ENCODE measurements at regions not wholly inside any gene's neighbourhood (a gene's known extent, or its start where the extent isn't known, plus 50 kb on each side); places are given as distances from the start of the nearest gene placed in this dataset.

DNA sequence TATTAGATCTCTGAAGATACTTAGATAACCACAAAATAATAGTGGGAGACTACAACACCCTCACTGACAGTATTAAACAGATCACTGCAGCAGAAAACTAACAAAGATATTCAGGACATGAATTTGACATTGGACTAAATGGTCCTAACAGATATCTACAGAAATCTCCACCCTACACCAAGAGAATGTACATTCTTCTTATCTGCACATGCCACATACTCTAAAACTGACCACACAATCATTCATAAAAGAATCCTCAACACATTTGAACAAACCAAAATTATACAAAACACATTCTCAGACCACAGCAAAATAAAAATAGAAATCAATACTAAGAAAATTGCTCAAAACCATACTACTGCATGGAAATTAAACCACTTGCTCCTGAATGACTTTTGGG is 116.3 kb downstream of the DTWD1 start:
- TF ChIP-seq, protein P1, sequence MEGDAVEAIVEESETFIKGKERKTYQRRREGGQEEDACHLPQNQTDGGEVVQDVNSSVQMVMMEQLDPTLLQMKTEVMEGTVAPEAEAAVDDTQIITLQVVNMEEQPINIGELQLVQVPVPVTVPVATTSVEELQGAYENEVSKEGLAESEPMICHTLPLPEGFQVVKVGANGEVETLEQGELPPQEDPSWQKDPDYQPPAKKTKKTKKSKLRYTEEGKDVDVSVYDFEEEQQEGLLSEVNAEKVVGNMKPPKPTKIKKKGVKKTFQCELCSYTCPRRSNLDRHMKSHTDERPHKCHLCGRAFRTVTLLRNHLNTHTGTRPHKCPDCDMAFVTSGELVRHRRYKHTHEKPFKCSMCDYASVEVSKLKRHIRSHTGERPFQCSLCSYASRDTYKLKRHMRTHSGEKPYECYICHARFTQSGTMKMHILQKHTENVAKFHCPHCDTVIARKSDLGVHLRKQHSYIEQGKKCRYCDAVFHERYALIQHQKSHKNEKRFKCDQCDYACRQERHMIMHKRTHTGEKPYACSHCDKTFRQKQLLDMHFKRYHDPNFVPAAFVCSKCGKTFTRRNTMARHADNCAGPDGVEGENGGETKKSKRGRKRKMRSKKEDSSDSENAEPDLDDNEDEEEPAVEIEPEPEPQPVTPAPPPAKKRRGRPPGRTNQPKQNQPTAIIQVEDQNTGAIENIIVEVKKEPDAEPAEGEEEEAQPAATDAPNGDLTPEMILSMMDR (IDR thresholded peaks at IDR 0.05; ENCODE audit: low read depth, low read length) = no peak
- no peaks in the 10 kb centered on the region for H3K9me3 ChIP-seq (ENCODE audit: low read depth)
- no peak overlapping the region for H3K4me3 ChIP-seq
- DNase-seq (ENCODE audit: low read depth in 1 of 2, low spot score in 1 of 2) = no peak
- no peaks in the 10 kb centered on the region for H3K4me1 ChIP-seq (ENCODE audit: low read depth)
- no peaks in the 10 kb centered on the region for H3K27me3 ChIP-seq
- H3K27ac ChIP-seq = no peak overlapping the region
- H3K36me3 ChIP-seq = no peaks in the 10 kb centered on the region

DNA sequence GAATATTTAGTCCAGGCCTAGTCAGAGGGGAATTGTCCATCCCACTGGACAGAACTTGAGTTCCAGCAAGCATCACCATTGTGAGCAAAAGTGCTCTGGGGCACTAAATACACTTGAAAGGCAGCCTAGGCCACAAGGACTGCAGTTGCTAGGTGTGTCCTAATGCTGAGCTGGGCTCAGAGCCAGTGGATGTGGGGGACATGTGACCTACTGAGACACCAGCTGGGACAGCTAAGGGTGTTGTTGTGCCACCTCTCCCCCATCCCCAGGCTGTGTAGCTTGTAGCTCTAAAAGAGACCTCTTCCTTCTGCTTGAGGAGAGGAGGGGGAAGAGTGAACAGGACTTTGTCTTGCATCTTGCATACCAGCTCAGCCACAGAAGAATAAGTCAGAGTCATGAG is 120.9 kb downstream of the DTWD1 start:
- Histone ChIP-seq H3K4me3 (no peak overlapping the region), H3K27me3 (no peaks in the 10 kb centered on the region), H3K36me3 (no peaks in the 10 kb centered on the region), H3K27ac (no peak overlapping the region), H3K9me3 (ENCODE audit: low read depth) (no peaks in the 10 kb centered on the region), H3K4me1 (ENCODE audit: low read depth) (no peaks in the 10 kb centered on the region)
- DNase-seq (ENCODE audit: low read depth in 1 of 2, low spot score in 1 of 2) = no peak
- TF ChIP-seq, protein P1 (IDR thresholded peaks at IDR 0.05; ENCODE audit: low read depth, low read length) = no peak

DNA sequence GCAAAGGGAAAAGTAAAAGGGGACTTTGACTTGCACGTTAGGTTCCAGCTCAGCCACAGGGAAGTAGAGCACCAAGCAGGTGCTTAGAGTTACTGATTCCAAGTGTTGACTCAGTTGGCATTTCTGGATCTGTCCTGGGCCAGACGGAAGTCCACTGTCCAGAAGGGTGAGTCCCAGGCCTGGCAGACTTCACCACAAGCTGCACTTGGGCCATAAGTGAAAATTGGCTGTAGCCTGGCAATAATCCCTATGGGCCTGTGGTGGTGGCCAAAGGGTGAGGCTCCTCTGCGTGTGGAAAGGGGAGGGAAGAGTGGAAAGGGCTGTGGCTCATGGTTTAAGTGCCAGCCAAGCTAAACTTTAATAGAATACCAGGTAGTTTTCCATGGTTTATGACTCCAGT is 121.5 kb downstream of the DTWD1 start:
- no peaks in the 10 kb centered on the region for H3K9me3 ChIP-seq (ENCODE audit: low read depth)
- no peaks in the 10 kb centered on the region for H3K36me3 ChIP-seq
- H3K27ac ChIP-seq = no peak overlapping the region
- no peak overlapping the region for H3K4me3 ChIP-seq
- no peak for DNase-seq (ENCODE audit: low read depth in 1 of 2, low spot score in 1 of 2)
- H3K4me1 ChIP-seq (ENCODE audit: low read depth) = no peaks in the 10 kb centered on the region
- no peaks in the 10 kb centered on the region for H3K27me3 ChIP-seq
- TF ChIP-seq, protein P1 (IDR thresholded peaks at IDR 0.05; ENCODE audit: low read depth, low read length) = no peak

DNA sequence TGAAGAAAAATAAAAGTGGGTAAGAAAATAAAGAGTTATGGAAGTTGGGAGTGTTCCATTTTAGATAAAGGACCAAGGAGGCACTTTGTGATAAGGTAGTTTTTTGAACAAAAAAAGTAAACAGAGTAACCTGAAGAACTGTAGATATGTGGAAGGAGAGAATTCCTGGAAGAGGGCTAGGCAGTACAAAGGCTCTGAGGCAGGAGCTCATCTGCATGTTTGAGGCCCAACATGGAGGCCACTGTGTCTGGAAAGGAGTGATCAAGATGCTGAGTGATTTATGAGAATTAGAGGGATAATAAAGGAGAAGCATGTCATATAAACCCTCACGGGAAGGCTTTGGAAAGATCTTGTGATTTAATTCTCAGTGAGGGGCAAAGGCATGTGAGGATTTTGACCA is 126.5 kb downstream of the DTWD1 start:
- TF ChIP-seq, protein P1 (IDR thresholded peaks at IDR 0.05; ENCODE audit: low read depth, low read length) = no peak
- no peak overlapping the region for H3K27ac ChIP-seq

DNA sequence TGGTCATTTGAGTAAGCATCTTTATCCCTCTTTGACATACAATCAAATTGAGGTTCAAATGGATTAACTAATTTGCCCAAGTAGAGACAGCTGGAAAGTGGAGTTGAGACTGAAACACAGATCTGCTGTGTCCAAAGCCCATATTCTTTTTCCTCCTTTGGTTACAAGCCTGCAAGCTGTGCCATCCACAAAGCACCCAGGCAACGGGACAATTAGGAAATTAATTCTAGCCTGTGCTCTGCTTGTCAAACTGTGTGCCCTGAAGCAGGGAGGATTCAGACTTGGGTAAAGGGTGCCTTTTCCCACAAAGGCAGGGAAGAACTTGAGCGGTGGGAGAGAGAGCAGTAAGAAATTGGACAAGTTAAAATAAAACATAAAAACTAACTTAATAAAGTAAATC is 127.9 kb downstream of the DTWD1 start:
- no peaks in the 10 kb centered on the region for H3K4me1 ChIP-seq (ENCODE audit: low read depth)
- DNase-seq (ENCODE audit: low read depth in 1 of 2, low spot score in 1 of 2) = no peak
- H3K9me3 ChIP-seq (ENCODE audit: low read depth) = no peaks in the 10 kb centered on the region
- TF ChIP-seq, protein P1 (IDR thresholded peaks at IDR 0.05; ENCODE audit: low read depth, low read length) = no peak
- H3K27me3 ChIP-seq = no peaks in the 10 kb centered on the region
- no peak overlapping the region for H3K4me3 ChIP-seq
- H3K36me3 ChIP-seq = no peaks in the 10 kb centered on the region
- H3K27ac ChIP-seq = no peak overlapping the region

More for the DNA sequence above, 126.5 kb downstream of the DTWD1 start:
- Histone ChIP-seq H3K36me3 (no peaks in the 10 kb centered on the region), H3K27me3 (no peaks in the 10 kb centered on the region), H3K4me3 (no peak overlapping the region), H3K4me1 (ENCODE audit: low read depth) (no peaks in the 10 kb centered on the region), H3K9me3 (ENCODE audit: low read depth) (no peaks in the 10 kb centered on the region)
- no peak for DNase-seq (ENCODE audit: low read depth in 1 of 2, low spot score in 1 of 2)

DNA sequence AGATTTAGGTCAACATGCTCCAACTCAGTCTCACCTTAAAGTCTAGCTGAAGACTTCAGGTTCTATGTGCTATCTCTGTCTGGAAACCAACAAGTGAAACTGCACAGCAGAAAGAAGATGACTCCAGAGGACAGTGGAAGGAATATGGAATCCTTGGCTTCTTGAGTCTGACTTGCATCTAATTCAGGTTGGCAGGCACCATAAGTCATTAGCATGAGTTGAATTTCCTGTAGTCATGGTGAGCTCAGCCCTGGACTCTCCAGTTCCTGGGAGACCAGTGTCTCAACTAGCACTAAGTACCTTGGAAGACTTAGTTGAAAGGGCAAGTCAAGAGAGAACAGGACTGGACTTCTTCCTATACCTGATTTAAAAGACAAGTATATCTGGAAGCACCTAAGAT is 129.7 kb downstream of the DTWD1 start:
- no peak overlapping the region for H3K4me3 ChIP-seq
- TF ChIP-seq, protein P1 (IDR thresholded peaks at IDR 0.05; ENCODE audit: low read depth, low read length) = no peak
- H3K9me3 ChIP-seq (ENCODE audit: low read depth) = no peaks in the 10 kb centered on the region
- H3K27me3 ChIP-seq = no peaks in the 10 kb centered on the region
- H3K27ac ChIP-seq = no peak overlapping the region
- H3K36me3 ChIP-seq = no peaks in the 10 kb centered on the region
- no peak for DNase-seq (ENCODE audit: low read depth in 1 of 2, low spot score in 1 of 2)
- H3K4me1 ChIP-seq (ENCODE audit: low read depth) = no peaks in the 10 kb centered on the region

Measured in cardiac muscle cell (in vitro differentiated cells and primary cell).